GOT3 (cell line): ENCODE measurements at regions not wholly inside any gene's neighbourhood (a gene's known extent, or its start where the extent isn't known, plus 50 kb on each side); places are given as distances from the start of the nearest gene placed in this dataset.

ENCODE experiments used
- DNase-seq: peaks from one replicate; lab custom pipeline; 2025; ENCODE audit warnings: mixed read lengths; lab: John Stamatoyannopoulos, UW

GRCh38 chr10:4775808-4776207, 50.2 kb upstream of the AKR1E2 start:
- DNase-seq = no peak

GRCh38 chr10:4772202-4772570, 53.8 kb upstream of the AKR1E2 start:
- no peak for DNase-seq

GRCh38 chr10:4771554-4772201, 54.3 kb upstream of the AKR1E2 start:
- DNase-seq = no peak

- DNase-seq = no peak
Observed at GRCh38 chr10:4770801-4771553, 55.0 kb upstream of the AKR1E2 start.

- no peak for DNase-seq
Observed at GRCh38 chr10:4768416-4768815, 57.6 kb upstream of the AKR1E2 start.

- DNase-seq = no peak
Observed at GRCh38 chr10:4767033-4767814, 58.8 kb upstream of the AKR1E2 start.

- no peak for DNase-seq
Observed at GRCh38 chr10:4766454-4766853, 59.6 kb upstream of the AKR1E2 start.

GRCh38 chr10:4765428-4765827, 60.6 kb upstream of the AKR1E2 start:
- no peak for DNase-seq

- DNase-seq = no peak
Observed at GRCh38 chr10:4763960-4764428, 62.0 kb upstream of the AKR1E2 start.

GRCh38 chr10:4763513-4763912, 62.5 kb upstream of the AKR1E2 start:
- no peak for DNase-seq

- DNase-seq = no peak
Observed at GRCh38 chr10:4758256-4758655, 67.8 kb upstream of the AKR1E2 start.

- DNase-seq = no peak
Observed at GRCh38 chr10:4755286-4755989, 70.6 kb upstream of the AKR1E2 start.

GRCh38 chr10:4754143-4754542, 71.9 kb upstream of the AKR1E2 start:
- DNase-seq = no peak

- no peak for DNase-seq
Observed at GRCh38 chr10:4751211-4751610, 74.8 kb upstream of the AKR1E2 start.

- no peak for DNase-seq
Observed at GRCh38 chr10:4749271-4749574, 76.8 kb upstream of the AKR1E2 start.

- no peak for DNase-seq
Observed at GRCh38 chr10:4748491-4749270, 77.3 kb upstream of the AKR1E2 start.

- no peak for DNase-seq
Observed at GRCh38 chr10:4742217-4742616, 83.8 kb upstream of the AKR1E2 start.

GRCh38 chr10:4740471-4740870, 85.5 kb upstream of the AKR1E2 start:
- no peak for DNase-seq

- no peak for DNase-seq
Observed at GRCh38 chr10:4736608-4737007, 89.4 kb upstream of the AKR1E2 start.

- DNase-seq = no peak
Observed at GRCh38 chr10:4736183-4736582, 89.8 kb upstream of the AKR1E2 start.

- no peak for DNase-seq
Observed at GRCh38 chr10:4733843-4734224, 92.2 kb upstream of the AKR1E2 start.
